ENCODE measurements at regions not wholly inside any gene's neighbourhood (a gene's known extent, or its start where the extent isn't known, plus 50 kb on each side); places are given as distances from the start of the nearest gene placed in this dataset.

GRCh38 chr13:105465745-105466144 lies 1069.7 kb downstream of the EFNB2 start, which contains the start of gene DAOA:
Gene DAOA, plus strand, starts transcription at chr13:105466045.
- ChIA-PET CTCF (ENCODE audit: partially characterized antibody) (no interaction called here), POLR2A (ENCODE audit: partially characterized antibody) (no interaction called here)
- Histone ChIP-seq H3K36me3 (ENCODE audit: control insufficient read depth in 2 of 4, insufficient read depth in 4 of 4, low read length in 3 of 4) (no peaks in the 10 kb centered on the region), H3K18ac (ENCODE audit: extremely low read depth, low read length) (no peak within 1 kb of the TSS), H3K27ac (ENCODE audit: low read depth, low read length) (0 out of 2 replicates have a peak within 1 kb of the TSS, but pooled peaks have one; percentile 14), H3K27me3 (replicated peaks in 1 of 4; ENCODE audit: control insufficient read depth in 3 of 4, extremely low read depth in 1 of 4, insufficient read depth in 3 of 4, low read length in 3 of 4) (no peaks in the 10 kb centered on the region), H3K9me3 (ENCODE audit: insufficient read depth in 2 of 2, low read depth in 1 of 2, low read length in 1 of 2) (peaks cover 2 to 3% of the 10 kb centered on the region in 2 experiments; a peak in 1 of 4 replicates), H2AFZ (ENCODE audit: low read length) (no peak within 1 kb of the TSS), H2BK120ac (replicated peaks; ENCODE audit: low read depth, low read length) (no peak within 1 kb of the TSS), H3K9ac (replicated peaks in 1 of 4; ENCODE audit: extremely low read depth in 1 of 4, low read depth in 3 of 4, low read length in 3 of 4) (no peak within 1 kb of the TSS; a peak in 1 of 7 replicates), H2BK15ac (ENCODE audit: low read length) (no peak within 1 kb of the TSS), H4K20me1 (replicated peaks in 1 of 2; ENCODE audit: control insufficient read depth in 1 of 2, insufficient read depth in 2 of 2, low read length in 2 of 2) (no peaks in the 10 kb centered on the region), H3K23ac (ENCODE audit: insufficient read length) (no peak within 1 kb of the TSS), H3K4me2 (ENCODE audit: insufficient read depth in 1 of 2, low read depth in 2 of 2, low read length in 2 of 2) (0 out of 4 replicates have a peak within 1 kb of the TSS, but pooled peaks of 1 of the 2 experiments have one; percentile 1), H4K8ac (ENCODE audit: extremely low read depth, insufficient read depth, low read length) (no peak within 1 kb of the TSS), H3K4ac (replicated peaks; ENCODE audit: insufficient read length, low read depth, low read length) (no peak within 1 kb of the TSS), H2AK5ac (ENCODE audit: low read depth, low read length) (no peak within 1 kb of the TSS), H3K79me2 (ENCODE audit: control insufficient read depth in 1 of 2, insufficient read depth in 2 of 2, low read length in 2 of 2) (no peaks in the 10 kb centered on the region), H3K23me2 (ENCODE audit: low read depth, low read length) (no peaks in the 10 kb centered on the region), H3K56ac (replicated peaks; ENCODE audit: insufficient read length, low read depth, low read length) (no peak within 1 kb of the TSS), H4K5ac (ENCODE audit: insufficient read length, low read depth, low read length) (no peak within 1 kb of the TSS), H3K79me1 (ENCODE audit: low read depth, low read length) (no peaks in the 10 kb centered on the region), H4K91ac (replicated peaks; ENCODE audit: insufficient read length, low read length) (no peak within 1 kb of the TSS), H3K4me3 (ENCODE audit: extremely low read depth in 1 of 4, insufficient read depth in 2 of 4, low read depth in 3 of 4, low read length in 4 of 4) (no peak within 1 kb of the TSS), H3K14ac (ENCODE audit: insufficient read length) (no peak within 1 kb of the TSS), H3K4me1 (replicated peaks in 1 of 4; ENCODE audit: control insufficient read depth in 3 of 4, insufficient read depth in 4 of 4, low read length in 3 of 4) (peaks cover 0 to 5% (median 2%) of the 10 kb centered on the region in 4 experiments; a peak in 2 of 7 replicates), H2BK20ac (ENCODE audit: low read length) (no peak within 1 kb of the TSS), H2BK5ac (ENCODE audit: low read depth, low read length) (no peak within 1 kb of the TSS), H2BK12ac (ENCODE audit: low read depth, low read length) (no peak within 1 kb of the TSS)
- DNase-seq (ENCODE audit: low read depth in 1 of 2, low spot score in 2 of 2) (no peak), FAIRE-seq (no peak)
- 88% methylated on average over 1 of the region's 1 CpG; no CpG with 5 or more reads in 1 of the 2 experiments for WGBS, 2 experiments (ENCODE audit: extremely low coverage in 1 of 2, insufficient coverage in 1 of 2, insufficient read length in 1 of 2, insufficient replicate concordance in 2 of 2, low coverage in 1 of 2, low lambda C conversion rate in 2 of 2, missing lambda C conversion rate in 1 of 2)
- TF ChIP-seq NRF1 (IDR thresholded peaks at IDR 0.05; ENCODE audit: low read depth, low read length) = no peak
- TF ChIP-seq TAF7 (optimal IDR thresholded peaks at IDR 0.05; ENCODE audit: borderline replicate concordance, low read depth, low read length) = no peak
- TF ChIP-seq JUND (IDR thresholded peaks at IDR 0.05; ENCODE audit: low read length) = no peak
- no peak for TF ChIP-seq POU5F1 (IDR thresholded peaks at IDR 0.05; ENCODE audit: low read depth, low read length)
- no peak for TF ChIP-seq BRCA1 (IDR thresholded peaks at IDR 0.05; ENCODE audit: low read depth, low read length)
- TF ChIP-seq CREB1 (IDR thresholded peaks at IDR 0.05) = no peak
- TF ChIP-seq SIN3A (conservative IDR thresholded peaks at IDR 0.05 in 1 of 2, IDR thresholded peaks at IDR 0.05 in 1 of 2; ENCODE audit: low read depth in 1 of 2, low read length in 2 of 2) = no peak
- no peak for TF ChIP-seq HDAC2 (IDR thresholded peaks at IDR 0.05; ENCODE audit: borderline replicate concordance in 1 of 2, low read depth in 2 of 2, low read length in 2 of 2)
- no peak for TF ChIP-seq ZNF274 (IDR thresholded peaks at IDR 0.05; ENCODE audit: borderline replicate concordance, extremely low read depth, low read length)
- TF ChIP-seq SUZ12 (IDR thresholded peaks at IDR 0.05; ENCODE audit: low read length) = no peak
- no peak for TF ChIP-seq YY1 (IDR thresholded peaks at IDR 0.05; ENCODE audit: low read depth, low read length)
- no peak for TF ChIP-seq MAFK (IDR thresholded peaks at IDR 0.05; ENCODE audit: low read depth, low read length)
- no peak for TF ChIP-seq GTF2F1 (IDR thresholded peaks at IDR 0.05; ENCODE audit: borderline replicate concordance, low read depth, low read length)
- no peak for TF ChIP-seq SIX5 (IDR thresholded peaks at IDR 0.05; ENCODE audit: low read depth, low read length)
